ENCODE measurements at regions not wholly inside any gene's neighbourhood (a gene's known extent, or its start where the extent isn't known, plus 50 kb on each side); places are given as distances from the start of the nearest gene placed in this dataset.

- TF ChIP-seq EZH2 (IDR thresholded peaks at IDR 0.05; ENCODE audit: insufficient read depth, poor library complexity, severe bottlenecking) = no peak
- no peak for TF ChIP-seq EZH2phosphoT487 (IDR thresholded peaks at IDR 0.05; ENCODE audit: insufficient read depth, low read depth)
These were observed 57.2 kb upstream of the LBX1 start for GRCh38 chr10:101286248-101287046.
